HG02885 (cell line): ENCODE measurements at regions not wholly inside any gene's neighbourhood (a gene's known extent, or its start where the extent isn't known, plus 50 kb on each side); places are given as distances from the start of the nearest gene placed in this dataset.

Experiments
- ATAC-seq: cut with Tn5 transposase; IDR thresholded peaks from one replicate; pipeline ENCODE4 v1.9.1; 2021; ENCODE audit warnings: mild to moderate bottlenecking; ENCODE audit not compliant: unreplicated experiment, poor library complexity

DNA sequence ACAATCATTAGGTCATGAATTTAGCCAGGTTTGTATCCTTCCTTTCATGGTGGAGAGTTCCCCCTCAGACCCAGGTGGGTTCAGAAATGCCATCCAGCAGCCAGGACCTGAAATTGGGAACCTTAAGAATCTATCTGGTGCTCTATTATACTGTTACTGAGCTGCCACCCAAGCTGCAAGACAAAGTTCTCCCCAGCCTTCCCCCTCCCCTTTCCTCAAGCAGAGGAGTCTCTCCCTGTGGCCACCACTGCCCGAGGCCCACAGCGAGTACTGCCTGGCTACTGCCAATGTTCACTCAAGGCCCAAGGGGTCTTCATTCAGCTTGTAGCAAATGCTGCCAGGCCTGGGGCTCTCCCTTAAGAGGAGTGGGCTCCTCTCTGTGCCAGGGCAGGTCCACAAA is 133.8 kb downstream of the TMEM38B start:
- no peak for ATAC-seq

DNA sequence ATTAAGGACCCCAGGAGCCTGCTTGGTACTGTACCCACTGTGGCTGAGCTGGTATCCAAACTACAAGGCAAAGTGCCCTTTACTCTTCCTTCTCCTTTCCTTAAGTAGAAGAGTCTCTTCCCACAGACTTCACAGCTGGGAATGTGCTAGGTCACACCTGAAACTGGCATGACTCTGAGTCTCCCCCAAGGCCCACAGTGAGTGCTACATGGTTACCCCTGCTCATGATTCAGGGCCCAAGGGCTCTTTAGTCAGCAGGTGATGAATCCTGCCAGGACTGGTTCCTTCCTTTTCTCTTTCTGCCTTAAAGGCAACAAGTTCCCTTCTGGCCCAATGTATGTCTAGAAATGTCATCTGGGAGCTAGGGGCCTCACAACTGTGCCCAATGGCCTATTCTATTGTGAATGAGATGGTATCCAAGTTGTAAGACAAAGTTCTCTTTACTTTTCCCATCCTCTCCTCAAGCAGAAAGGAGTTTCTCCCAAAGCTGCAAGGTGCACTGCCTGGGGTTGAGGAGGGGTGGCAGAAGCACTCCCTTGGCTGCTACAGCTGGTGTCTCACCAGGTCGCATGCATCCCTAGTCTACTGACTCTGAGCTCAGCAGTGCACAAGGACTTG is 134.4 kb downstream of the TMEM38B start:
- ATAC-seq: no peak

DNA sequence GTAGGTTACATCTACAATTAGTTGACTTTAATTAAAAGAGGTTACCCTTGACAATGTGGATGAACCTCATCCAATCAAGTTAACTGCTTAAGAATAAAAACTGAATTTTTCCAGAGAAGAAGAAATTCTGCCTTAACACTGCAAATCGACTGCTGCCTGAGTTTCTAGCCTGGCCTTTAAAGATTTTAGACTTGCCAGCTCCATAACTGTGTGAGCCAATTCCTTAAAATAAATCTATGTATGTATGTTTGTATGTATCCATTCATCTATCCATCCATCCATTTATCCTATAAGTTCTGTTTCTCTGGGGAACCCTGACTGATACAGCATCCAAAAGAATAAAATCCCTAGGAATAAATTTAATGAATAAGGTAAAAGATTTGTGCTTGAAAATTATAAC is 136.1 kb downstream of the TMEM38B start:
- no peak for ATAC-seq

- no peak for ATAC-seq
Observed at GRCh38 chr9:105832096-105832710, 137.9 kb downstream of the TMEM38B start.

DNA sequence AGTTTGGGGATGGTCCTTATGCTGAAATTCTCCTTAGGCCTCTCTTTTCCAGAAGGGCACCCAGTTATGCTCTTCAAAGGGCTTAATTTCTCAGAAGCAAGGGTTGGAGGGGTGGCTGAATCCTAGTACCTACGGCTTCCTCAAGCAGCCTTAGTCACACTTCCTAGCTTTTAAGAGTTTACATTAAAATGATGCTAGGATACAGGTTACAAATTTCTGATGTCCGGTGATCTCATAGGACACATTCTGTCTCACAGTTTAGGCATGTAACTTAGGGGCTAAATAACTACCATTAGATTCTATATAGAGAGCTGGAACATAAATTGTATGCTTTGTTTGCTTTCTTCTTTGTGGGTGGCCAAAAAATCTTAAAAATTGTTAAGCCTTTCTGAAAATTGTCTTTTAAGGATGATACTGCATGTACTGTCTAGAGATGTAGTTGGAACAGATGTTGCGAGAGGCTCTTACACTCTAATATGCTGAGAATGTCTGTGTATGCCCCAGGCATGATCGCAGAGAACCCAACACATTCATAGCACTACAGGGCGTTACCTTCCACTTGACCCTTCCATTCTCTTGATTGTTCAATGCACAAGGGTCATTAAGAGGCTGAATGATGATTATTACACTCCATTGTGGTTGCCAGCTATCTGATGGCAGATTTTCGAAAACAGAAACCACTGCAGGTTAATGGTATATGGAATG is 139.1 kb downstream of the TMEM38B start:
- ATAC-seq: no peak

DNA sequence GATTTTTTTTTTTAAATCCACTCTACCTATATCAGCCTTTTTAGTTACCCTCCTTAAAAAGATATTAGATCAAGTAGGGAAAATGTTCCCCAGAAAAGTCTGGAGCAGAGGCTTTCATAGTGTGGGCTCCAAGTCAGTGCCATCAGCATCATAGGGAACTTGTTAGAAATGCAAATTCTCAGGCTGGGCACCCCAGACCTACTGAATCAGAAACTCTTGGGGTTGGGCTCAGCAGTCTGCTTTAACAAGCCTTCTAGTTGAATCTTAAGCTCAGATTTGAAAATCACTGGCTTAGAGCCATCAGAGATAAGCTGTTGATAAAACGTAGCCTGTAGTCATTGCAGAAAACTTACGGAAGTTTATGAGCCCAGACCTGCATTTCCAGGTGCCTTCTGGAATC is 140.1 kb downstream of the TMEM38B start:
- ATAC-seq: no peak

DNA sequence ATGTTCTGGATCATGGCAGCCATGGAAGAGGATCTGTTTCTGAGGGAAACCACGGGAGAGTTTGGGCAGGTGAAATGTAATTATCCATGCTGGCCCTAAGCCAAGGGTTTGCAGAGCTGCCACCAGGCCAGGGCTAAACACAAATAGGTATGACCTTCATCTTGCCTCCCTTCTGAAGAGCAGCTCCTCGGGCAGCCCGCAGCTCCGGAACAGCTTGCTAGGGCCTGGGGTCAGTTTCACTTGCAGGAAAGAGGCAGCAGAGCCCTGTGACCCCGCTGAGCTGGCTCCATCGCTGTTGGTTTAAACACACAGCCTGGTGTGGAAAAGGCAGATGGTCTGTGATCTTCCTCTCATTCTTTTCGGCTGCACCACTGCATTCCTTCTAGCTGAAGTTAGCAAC is 141.4 kb downstream of the TMEM38B start:
- ATAC-seq: no peak

DNA sequence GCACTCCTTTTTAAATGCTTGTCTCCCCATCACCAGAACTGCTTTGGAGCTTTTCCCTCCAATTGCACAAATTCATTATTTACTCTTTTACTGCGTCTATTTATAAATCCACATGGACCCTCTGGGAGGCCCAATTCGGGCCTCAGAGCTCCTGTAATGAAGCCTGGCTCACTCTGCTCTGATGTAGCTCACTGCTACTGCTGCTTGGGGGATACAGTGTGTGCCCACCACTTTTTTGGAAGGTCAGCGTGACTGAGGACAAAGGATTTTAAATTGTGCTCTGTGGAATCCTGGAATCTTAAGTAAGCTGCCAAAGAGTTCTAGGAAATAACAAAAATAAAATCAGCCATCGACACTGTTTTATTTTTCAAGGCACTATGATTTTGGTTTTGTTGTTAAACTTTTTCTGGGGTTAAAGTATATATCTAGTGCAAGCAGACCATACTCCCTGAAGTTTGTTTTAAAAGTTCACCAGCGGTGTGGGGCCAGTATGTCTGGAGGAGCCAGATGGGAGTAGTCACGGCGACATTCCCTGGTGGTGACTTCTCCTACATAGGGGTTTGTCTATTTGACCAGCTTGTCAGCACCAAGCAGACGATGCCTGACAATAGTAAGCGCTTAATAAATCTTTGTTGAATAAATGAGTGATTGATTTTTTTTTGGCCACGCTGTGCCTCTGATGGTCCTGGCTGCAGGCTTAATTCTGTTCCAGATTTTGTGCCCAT is 142.8 kb downstream of the TMEM38B start:
- ATAC-seq: no peak

- no peak for ATAC-seq
Observed at GRCh38 chr9:105841562-105841961, 147.2 kb downstream of the TMEM38B start.

DNA sequence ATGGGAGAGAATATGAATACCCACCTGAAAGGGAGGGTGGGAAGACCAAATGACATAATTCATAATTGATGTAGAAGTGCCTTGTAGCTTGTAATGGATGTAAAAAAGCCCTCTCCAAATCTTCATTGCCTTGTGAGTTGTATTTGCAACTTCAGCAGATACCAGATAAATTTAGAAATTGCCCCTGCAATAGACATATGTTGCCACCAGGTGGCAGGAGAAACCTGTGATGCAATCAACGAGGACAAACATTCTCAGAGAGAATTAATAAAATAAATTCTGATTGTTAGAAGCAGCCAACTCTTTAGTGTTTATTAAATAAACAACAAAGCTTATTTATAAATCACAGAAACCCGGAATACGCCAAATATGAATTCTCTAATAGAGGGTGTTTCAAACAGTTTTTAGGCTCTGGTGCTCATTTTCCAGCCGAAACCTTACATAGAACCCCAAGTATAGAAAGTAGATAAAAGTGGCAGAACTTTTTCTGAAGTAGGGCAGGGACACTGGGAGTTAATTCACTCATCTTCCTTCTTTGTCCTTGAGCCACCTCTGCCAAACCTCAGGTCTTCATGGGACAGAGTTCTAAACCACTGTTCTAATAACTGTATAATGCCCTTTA is 147.8 kb downstream of the TMEM38B start:
- ATAC-seq: peak; percentile 59

DNA sequence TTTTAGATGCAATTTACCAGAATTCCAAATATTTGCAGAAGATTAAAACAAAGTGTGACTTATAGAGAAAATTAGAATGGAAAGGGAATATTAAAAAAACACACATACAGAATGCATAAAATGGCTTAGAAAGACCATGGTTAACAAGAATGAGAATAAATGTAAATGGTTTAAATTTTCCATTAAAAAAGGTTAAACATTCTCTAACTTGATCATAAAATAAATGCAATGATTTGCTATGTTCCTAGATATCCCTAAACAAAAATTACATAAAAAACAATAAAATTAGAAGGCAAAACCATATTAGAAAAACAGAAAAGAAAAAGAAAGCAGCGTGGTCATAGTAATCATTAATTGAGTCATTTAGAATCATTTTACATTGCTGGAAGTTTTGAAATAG is 152.5 kb downstream of the TMEM38B start:
- ATAC-seq: no peak

DNA sequence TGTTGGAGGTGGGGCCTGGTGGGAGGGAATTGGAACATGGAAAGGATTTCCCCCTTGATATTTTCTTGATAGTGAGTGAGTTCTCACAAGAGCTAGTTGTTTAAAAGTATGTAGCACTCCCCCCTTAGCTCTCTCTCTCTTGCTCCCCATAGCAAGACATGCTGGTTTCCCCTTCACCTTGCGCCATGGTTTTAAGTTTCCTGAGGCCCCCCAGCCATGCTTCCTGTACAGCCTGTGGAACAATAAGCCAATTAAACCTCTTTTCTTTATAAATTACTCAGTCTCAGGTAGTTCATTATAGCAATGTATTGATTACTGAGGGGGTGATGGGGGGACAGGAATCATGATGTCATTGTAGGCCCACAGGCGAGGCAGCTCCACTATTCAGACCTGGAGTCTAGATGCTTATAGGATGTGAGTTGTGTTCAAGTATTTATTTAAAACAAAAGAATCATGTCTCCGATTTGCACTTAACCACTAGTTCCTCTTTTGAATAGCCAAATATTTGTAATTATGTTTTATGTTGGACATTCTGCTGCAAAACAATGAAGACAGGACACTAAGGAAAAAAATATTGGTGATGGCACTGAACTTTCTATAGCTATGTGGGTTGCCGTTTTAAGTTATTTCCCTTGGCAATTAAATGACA is 156.6 kb downstream of the TMEM38B start:
- no peak for ATAC-seq

- no peak for ATAC-seq
Observed at GRCh38 chr9:105854026-105854782, 159.9 kb downstream of the TMEM38B start.

- no peak for ATAC-seq
Observed at GRCh38 chr9:105854783-105855724, 160.7 kb downstream of the TMEM38B start.

GRCh38 chr9:105855987-105856386 is 161.6 kb downstream of the TMEM38B start:
- ATAC-seq: no peak

GRCh38 chr9:105858006-105858690 is 163.8 kb downstream of the TMEM38B start:
- no peak for ATAC-seq

- no peak for ATAC-seq
Observed at GRCh38 chr9:105858877-105859276, 164.5 kb downstream of the TMEM38B start.
